GM19463 (cell line): ENCODE measurements at regions not wholly inside any gene's neighbourhood (a gene's known extent, or its start where the extent isn't known, plus 50 kb on each side); places are given as distances from the start of the nearest gene placed in this dataset.

Experiments
- ATAC-seq: cut with Tn5 transposase; IDR thresholded peaks from one replicate; pipeline ENCODE4 v1.9.1; 2021; ENCODE audit warnings: mild to moderate bottlenecking, moderate library complexity; ENCODE audit not compliant: unreplicated experiment

GRCh38 chr11:15483205-15483604 lies 368.5 kb downstream of the INSC start:
- ATAC-seq: peak; percentile 78

DNA sequence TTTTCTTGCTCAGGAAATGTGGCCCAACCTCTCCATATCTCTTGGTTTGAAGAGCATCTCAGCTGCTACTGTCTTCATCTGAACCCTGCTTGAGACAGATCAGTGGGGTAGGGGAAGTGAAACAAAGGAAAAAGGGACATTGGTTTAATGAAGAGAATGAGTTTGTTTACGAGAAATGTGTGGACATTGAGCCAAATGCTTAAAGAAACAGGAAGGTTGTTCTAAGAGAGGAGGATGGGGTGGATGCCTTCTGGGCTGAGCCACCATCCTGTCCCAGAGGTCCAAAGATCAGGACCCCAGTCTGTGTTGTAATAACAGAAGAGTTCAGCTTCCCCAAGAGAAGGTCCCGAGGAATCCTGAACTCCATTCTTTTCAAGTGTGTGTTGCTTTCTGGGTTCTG lies 369.7 kb downstream of the INSC start:
- ATAC-seq: no peak

- no peak for ATAC-seq
Measured at GRCh38 chr11:15485432-15485831, 370.7 kb downstream of the INSC start.

DNA sequence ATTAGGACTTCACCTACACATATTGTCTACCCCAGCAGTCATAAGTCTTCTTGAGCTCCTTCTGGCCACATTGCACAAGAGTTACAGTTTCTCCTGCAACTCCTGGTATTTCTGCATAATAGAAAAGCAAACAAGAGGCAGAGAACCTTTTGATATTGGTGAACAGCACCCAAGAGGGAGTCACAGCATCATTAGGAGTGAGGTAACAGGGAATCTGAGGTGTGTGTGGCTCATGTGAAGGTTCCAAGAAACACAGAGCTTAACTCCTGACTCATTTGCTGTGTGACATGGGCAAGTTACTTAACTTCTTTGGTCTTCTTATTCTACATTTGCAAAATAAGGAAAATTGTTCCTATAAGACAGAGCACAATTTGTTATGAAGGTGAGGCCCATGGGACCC lies 374.6 kb downstream of the INSC start:
- ATAC-seq: no peak

DNA sequence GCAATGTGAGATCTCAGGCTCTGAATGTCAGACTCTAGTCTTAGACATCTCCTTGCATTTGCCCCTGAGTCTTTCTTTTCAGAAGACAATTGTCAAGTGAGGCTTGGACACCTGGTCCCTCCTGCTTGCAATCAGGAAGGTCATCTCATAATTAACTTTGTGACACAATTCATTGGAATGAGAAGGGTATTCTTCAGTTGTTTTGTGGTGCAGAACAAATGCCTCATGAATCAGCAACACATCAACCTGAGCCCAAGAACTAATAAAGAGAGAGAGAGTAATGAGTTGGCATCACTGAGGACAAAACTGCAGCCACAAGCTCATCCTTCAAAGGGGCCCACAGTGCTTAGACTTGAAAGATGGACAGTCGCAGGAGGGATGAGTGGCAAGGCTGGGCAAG lies 375.8 kb downstream of the INSC start:
- no peak for ATAC-seq

DNA sequence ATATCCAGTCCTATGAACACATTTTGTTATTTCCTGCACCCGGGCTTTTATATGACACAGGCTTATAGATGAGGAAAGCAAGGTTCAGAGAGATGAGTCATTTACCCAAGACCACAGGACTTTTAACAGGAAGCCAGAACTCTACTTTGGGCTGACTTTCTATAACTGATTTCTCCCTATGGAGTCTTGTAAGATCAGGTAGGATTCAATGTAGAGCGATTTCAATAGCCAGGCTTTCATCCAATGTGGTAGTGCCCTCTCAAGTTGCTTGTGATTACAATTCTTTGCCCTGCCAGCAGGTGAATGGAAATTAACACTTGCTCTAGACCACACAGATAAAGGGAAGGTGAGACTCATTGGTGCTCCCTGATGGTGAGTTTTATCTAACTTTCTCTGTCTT lies 378.3 kb downstream of the INSC start:
- no peak for ATAC-seq

DNA sequence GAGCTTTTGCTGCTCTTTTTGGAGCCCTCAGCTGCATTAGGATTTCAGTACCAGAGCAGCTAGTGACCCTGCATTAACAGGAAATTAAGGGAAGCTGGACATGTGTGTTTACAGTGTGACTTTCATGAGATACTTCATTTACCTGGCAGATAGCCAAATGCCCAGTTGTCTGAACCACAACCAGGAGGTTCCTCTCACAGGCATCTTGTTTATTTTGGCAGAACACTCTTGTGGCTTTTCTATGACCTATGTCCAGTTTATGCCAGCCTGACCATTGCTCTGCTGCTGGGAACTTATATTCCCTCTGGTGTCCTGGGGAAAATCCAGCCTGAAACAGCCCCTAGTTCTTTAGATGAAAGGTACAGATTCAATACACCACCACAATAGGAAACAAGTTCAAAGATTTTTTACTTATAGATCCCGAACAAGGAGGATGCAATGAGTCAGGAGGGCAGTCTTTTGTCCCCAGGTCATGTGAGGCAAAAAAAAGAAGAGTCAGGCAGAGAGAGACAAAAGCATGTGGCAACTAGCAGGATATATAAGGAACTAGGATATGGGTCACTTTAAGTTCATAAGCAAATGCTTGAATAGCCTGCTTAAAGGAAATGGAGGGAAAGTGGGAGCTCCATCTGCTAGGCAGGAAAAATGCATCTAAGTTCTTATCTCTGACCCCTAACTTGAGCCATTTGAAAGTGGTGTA lies 379.3 kb downstream of the INSC start:
- no peak for ATAC-seq

DNA sequence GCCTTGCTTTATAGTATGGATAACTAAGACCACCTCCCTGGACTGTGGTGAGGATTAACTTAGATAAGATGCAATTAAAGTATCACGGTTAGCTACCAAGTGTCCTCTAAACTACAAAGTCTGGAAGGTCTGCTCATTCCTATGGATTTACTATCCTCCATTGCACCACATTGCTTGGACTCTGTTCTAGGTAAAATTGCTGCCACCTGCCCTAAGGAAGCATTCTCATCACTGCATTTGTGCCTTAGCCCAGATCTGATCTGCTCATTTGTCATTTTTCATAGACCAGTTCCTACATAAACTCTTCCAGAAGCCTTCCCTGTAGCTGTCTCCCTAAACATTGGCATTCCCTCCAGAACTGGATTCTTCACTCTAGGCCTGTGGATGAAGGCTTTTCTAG lies 380.0 kb downstream of the INSC start:
- no peak for ATAC-seq

- ATAC-seq: no peak
Measured at GRCh38 chr11:15495462-15495861, 380.7 kb downstream of the INSC start.

GRCh38 chr11:15497366-15497765 lies 382.6 kb downstream of the INSC start:
- no peak for ATAC-seq

DNA sequence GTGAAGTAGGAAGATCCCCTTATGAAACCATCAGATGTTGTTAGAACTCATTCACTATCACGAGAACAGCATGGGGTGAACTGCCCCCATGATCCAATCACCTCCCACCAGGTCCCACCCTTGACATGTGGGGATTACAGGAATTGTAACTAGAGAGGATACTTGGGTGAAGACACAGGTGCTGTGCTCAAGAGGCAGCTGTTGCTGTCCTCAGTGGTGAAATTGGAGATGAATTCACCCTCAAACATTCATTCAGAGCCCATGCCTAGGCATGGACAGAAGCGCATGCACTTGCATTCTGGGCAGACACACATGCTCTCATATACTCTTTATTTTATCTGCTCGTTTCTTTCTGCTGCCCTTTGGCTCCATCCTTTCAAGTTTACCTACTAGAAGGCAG lies 385.0 kb downstream of the INSC start:
- ATAC-seq: no peak

GRCh38 chr11:15500643-15501042 lies 385.9 kb downstream of the INSC start:
- no peak for ATAC-seq

- ATAC-seq: no peak
Measured at GRCh38 chr11:15501566-15501965, 386.8 kb downstream of the INSC start.

- ATAC-seq: no peak
Measured at GRCh38 chr11:15505155-15505554, 390.4 kb downstream of the INSC start.

DNA sequence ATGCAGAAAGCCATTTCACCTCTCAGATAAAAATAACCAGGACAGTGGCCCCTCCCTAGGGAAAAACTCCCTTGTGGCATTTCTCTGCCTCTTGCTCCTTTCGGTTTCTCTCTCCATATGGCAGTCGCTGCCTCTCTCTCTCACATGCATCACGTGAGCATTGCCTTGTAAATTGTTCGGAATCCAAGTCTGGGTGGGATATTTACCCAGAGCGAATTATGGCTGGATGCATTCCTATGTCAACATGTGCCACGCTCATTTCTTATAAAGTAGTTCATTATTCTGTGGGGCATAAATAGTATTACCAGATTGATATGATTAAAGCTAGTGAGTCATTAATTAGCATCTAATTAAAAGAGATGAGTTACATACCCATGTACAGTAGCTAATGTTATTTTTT lies 392.9 kb downstream of the INSC start:
- no peak for ATAC-seq

DNA sequence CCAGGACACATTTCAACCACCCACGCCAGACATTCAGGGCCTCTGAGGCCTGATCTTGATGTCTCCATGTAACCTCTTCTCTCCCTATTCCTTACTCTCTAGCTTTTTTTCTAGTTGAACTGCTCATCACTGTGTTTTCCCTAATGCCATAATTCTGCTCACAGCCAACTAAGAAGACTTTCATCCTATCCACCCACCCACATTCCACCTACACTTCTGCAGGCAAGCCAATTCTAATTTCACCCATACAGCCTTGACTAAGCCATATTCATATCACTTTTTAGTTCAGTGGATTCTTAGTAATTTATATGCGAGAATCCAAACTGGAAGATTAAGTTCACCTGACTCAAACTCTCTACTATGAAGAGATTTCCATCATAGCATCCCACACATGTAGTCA lies 394.4 kb downstream of the INSC start:
- ATAC-seq: no peak

GRCh38 chr11:15519124-15519791 lies 404.5 kb downstream of the INSC start:
- ATAC-seq: peak; percentile 81

DNA sequence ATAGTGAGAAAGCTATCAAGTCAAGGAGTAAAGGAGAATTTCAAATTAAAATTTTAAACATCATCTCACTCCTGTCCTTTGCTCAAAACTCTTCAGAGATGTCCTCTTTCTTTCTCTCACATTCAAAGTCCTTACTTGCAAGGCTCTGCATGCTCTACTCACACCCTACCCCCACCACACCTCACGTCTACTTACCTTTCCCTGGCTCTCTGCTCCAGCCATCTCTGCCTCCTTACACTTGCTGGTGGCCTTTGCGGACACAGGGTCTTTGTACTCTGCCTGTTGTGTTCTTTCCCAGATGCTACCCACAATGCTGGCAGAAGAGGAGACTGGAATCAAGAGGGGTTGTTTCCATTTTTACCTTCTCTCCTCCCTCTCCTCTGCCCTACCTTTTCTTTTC lies 405.2 kb downstream of the INSC start:
- ATAC-seq: no peak

DNA sequence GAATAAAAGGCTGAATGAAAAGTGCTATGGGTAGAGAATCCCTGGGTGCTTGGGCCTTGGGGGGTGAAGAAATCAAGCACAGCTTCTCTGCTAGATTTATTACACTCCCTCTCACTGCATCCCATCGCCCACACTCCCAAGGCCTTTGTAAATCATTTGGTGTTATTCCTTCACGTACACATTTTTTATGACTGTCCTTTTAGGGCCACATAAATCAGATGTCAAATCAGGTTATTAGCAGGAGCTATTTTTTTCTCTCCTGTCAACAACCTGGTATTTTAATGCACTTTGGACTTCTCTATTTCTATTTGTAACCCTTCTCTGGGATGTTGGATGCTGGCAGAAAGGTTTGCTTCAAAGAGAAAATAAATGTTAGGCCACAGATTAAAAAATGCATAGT lies 408.8 kb downstream of the INSC start:
- ATAC-seq: no peak

GRCh38 chr11:15525582-15525981 lies 410.9 kb downstream of the INSC start:
- ATAC-seq: no peak

- ATAC-seq: no peak
Measured at GRCh38 chr11:15526032-15526431, 411.3 kb downstream of the INSC start.

GRCh38 chr11:15526859-15527450 lies 412.2 kb downstream of the INSC start:
- ATAC-seq: no peak
